ENCODE measurements at regions not wholly inside any gene's neighbourhood (a gene's known extent, or its start where the extent isn't known, plus 50 kb on each side); places are given as distances from the start of the nearest gene placed in this dataset.
A peak's percentile ranks its signal among the peaks of the same experiment; 100 is the strongest.

GRCh38 chr5:156147944-156148285 lies 179.0 kb upstream of the SGCD start:
- in situ Hi-C loops (cut with HindIII; ENCODE audit: low pct_unique_long_range_greater_than_20kb, low sequenced_read_pairs): no loop called here
- DNase-seq (ENCODE audit: low read depth, low spot score): no peak

GRCh38 chr5:156148301-156148700 lies 178.7 kb upstream of the SGCD start:
- DNase-seq (ENCODE audit: low read depth, low spot score): no peak
- in situ Hi-C loops (cut with HindIII; ENCODE audit: low pct_unique_long_range_greater_than_20kb, low sequenced_read_pairs): no loop called here

GRCh38 chr5:156149213-156149612 lies 177.8 kb upstream of the SGCD start:
- in situ Hi-C loops (cut with HindIII; ENCODE audit: low pct_unique_long_range_greater_than_20kb, low sequenced_read_pairs): no loop called here
- no peak for DNase-seq (ENCODE audit: low read depth, low spot score)

GRCh38 chr5:156153602-156154001 lies 173.4 kb upstream of the SGCD start:
- no peak for DNase-seq (ENCODE audit: low read depth, low spot score)

GRCh38 chr5:156154757-156155156 lies 172.2 kb upstream of the SGCD start:
- DNase-seq (ENCODE audit: low read depth, low spot score): no peak
- in situ Hi-C loops (cut with HindIII; ENCODE audit: low pct_unique_long_range_greater_than_20kb, low sequenced_read_pairs): no loop called here

More at GRCh38 chr5:156153602-156154001, 173.4 kb upstream of the SGCD start:
- in situ Hi-C loops (cut with HindIII; ENCODE audit: low pct_unique_long_range_greater_than_20kb, low sequenced_read_pairs): no loop called here

- in situ Hi-C loops (cut with HindIII; ENCODE audit: low pct_unique_long_range_greater_than_20kb, low sequenced_read_pairs): no loop called here
- DNase-seq (ENCODE audit: low read depth, low spot score): no peak
Measured at GRCh38 chr5:156155598-156155997, 171.4 kb upstream of the SGCD start.

- no peak for DNase-seq (ENCODE audit: low read depth, low spot score)
- in situ Hi-C loops (cut with HindIII; ENCODE audit: low pct_unique_long_range_greater_than_20kb, low sequenced_read_pairs): no loop called here
Measured at GRCh38 chr5:156164306-156164705, 162.7 kb upstream of the SGCD start.

- in situ Hi-C loops (cut with HindIII; ENCODE audit: low pct_unique_long_range_greater_than_20kb, low sequenced_read_pairs): no loop called here
- DNase-seq (ENCODE audit: low read depth, low spot score): no peak
Measured at GRCh38 chr5:156169495-156169894, 157.5 kb upstream of the SGCD start.

- no peak for DNase-seq (ENCODE audit: low read depth, low spot score)
- in situ Hi-C loops (cut with HindIII; ENCODE audit: low pct_unique_long_range_greater_than_20kb, low sequenced_read_pairs): no loop called here
Measured at GRCh38 chr5:156170351-156170961, 156.5 kb upstream of the SGCD start.

GRCh38 chr5:156174225-156174624 lies 152.7 kb upstream of the SGCD start:
- in situ Hi-C loops (cut with HindIII; ENCODE audit: low pct_unique_long_range_greater_than_20kb, low sequenced_read_pairs): no loop called here

GRCh38 chr5:156178117-156178516 lies 148.8 kb upstream of the SGCD start:
- in situ Hi-C loops (cut with HindIII; ENCODE audit: low pct_unique_long_range_greater_than_20kb, low sequenced_read_pairs): no loop called here
- DNase-seq (ENCODE audit: low read depth, low spot score): peak; percentile 90

More at GRCh38 chr5:156174225-156174624, 152.7 kb upstream of the SGCD start:
- DNase-seq (ENCODE audit: low read depth, low spot score): peak; percentile 0

- in situ Hi-C loops (cut with HindIII; ENCODE audit: low pct_unique_long_range_greater_than_20kb, low sequenced_read_pairs): no loop called here
- DNase-seq (ENCODE audit: low read depth, low spot score): no peak
Measured at GRCh38 chr5:156181656-156182055, 145.3 kb upstream of the SGCD start.

- in situ Hi-C loops (cut with HindIII; ENCODE audit: low pct_unique_long_range_greater_than_20kb, low sequenced_read_pairs): no loop called here
- no peak for DNase-seq (ENCODE audit: low read depth, low spot score)
Measured at GRCh38 chr5:156182174-156182967, 144.6 kb upstream of the SGCD start.

- in situ Hi-C loops (cut with HindIII; ENCODE audit: low pct_unique_long_range_greater_than_20kb, low sequenced_read_pairs): no loop called here
- DNase-seq (ENCODE audit: low read depth, low spot score): no peak
Measured at GRCh38 chr5:156186760-156187159, 140.2 kb upstream of the SGCD start.

GRCh38 chr5:156188016-156188415 lies 138.9 kb upstream of the SGCD start:
- in situ Hi-C loops (cut with HindIII; ENCODE audit: low pct_unique_long_range_greater_than_20kb, low sequenced_read_pairs): no loop called here
- no peak for DNase-seq (ENCODE audit: low read depth, low spot score)

GRCh38 chr5:156189628-156190027 lies 137.3 kb upstream of the SGCD start:
- in situ Hi-C loops (cut with HindIII; ENCODE audit: low pct_unique_long_range_greater_than_20kb, low sequenced_read_pairs): no loop called here

GRCh38 chr5:156191547-156191946 lies 135.4 kb upstream of the SGCD start:
- DNase-seq (ENCODE audit: low read depth, low spot score): no peak
- in situ Hi-C loops (cut with HindIII; ENCODE audit: low pct_unique_long_range_greater_than_20kb, low sequenced_read_pairs): no loop called here

More at GRCh38 chr5:156189628-156190027, 137.3 kb upstream of the SGCD start:
- no peak for DNase-seq (ENCODE audit: low read depth, low spot score)

GRCh38 chr5:156197042-156197635 lies 129.8 kb upstream of the SGCD start:
- DNase-seq (ENCODE audit: low read depth, low spot score): no peak
- in situ Hi-C loops (cut with HindIII; ENCODE audit: low pct_unique_long_range_greater_than_20kb, low sequenced_read_pairs): no loop called here

GRCh38 chr5:156199045-156199444 lies 127.9 kb upstream of the SGCD start:
- in situ Hi-C loops (cut with HindIII; ENCODE audit: low pct_unique_long_range_greater_than_20kb, low sequenced_read_pairs): no loop called here

More at GRCh38 chr5:156199045-156199444, 127.9 kb upstream of the SGCD start:
- no peak for DNase-seq (ENCODE audit: low read depth, low spot score)
